SK-N-DZ (cell line): ENCODE measurements at regions not wholly inside any gene's neighbourhood (a gene's known extent, or its start where the extent isn't known, plus 50 kb on each side); places are given as distances from the start of the nearest gene placed in this dataset.

Experiments
- DNase-seq: peaks from one replicate; pipeline ENCODE4 v3.0.0-alpha.2; 2015; ENCODE audit warnings: low spot score

DNA sequence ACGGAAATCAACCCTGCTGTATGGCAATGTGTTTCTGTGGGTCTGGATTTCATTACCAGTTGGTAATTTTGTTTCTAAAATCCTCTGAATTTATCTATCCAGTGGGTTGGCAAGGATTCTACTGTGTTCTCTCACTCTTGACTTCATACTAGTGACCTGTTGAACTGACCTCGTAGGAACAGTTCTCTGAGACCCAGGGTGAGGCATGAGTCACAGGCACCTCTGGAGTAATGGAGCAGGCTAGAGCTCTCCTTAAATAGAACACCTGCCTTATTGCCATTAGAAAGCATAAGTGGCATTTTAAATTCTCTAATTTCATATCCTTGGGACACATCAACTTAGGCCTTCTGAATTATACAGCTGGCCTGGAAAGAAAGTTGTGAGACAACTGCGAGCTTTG lies 258.3 kb upstream of the NAV3 start:
- no peak for DNase-seq

DNA sequence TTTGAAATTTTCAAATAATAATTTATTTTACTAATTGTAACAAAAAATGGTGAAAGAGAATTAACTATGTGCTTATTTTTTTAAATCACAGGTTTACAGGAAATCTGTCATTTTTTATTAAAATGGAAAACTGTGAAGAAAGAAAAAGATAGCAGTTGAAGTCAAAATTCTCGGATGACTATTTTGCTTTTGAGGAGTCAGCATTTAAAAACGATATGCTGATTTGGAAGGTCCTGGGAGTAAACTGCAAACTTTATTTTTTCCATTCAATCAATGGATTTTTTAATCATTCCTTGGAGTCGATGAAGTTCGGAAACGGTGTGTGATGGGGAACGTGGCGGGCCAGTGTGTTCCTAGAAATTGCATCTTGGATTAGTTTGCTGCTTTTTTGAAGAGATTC lies 258.9 kb upstream of the NAV3 start:
- DNase-seq, result no peak

- DNase-seq, result no peak
Measured at GRCh38 chr12:77571127-77571526, 259.6 kb upstream of the NAV3 start.

- DNase-seq, result no peak
Measured at GRCh38 chr12:77569876-77570275, 260.8 kb upstream of the NAV3 start.

GRCh38 chr12:77560714-77561113 lies 270.0 kb upstream of the NAV3 start:
- no peak for DNase-seq

- peak; percentile 3 for DNase-seq
Measured at GRCh38 chr12:77559400-77560074, 271.2 kb upstream of the NAV3 start.

- no peak for DNase-seq
Measured at GRCh38 chr12:77555074-77555473, 275.6 kb upstream of the NAV3 start.

DNA sequence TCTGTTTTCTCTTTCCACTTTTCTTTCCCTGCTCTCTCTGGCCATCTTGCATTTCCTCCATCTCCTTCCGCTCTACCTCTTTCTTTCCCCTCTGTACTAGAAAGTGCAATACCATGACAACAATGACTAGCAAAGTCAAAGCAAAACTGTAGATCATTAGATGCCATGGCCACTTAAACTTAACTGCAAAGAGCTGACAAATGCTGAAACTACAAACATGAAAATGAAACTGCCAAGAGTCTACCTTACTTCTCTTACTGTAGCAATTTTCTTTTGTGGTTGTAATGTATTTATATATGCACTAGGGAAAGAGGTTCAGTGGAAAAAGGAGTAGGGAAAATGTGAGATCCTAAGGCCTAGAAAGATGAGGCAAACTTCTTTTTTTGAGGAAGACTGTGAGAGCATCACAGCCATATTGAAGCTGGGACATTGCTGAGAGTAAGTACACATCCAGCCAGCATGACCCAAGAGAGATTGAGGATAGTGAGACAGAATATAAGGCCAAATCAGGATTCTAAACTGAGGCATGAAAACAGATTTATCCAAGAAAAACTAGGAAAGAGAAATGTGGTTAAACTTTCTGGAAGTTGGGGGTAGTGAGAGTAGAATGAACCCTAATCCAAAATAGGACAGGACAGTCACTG lies 276.6 kb upstream of the NAV3 start:
- DNase-seq, result no peak

- DNase-seq, result no peak
Measured at GRCh38 chr12:77549383-77550128, 281.1 kb upstream of the NAV3 start.

DNA sequence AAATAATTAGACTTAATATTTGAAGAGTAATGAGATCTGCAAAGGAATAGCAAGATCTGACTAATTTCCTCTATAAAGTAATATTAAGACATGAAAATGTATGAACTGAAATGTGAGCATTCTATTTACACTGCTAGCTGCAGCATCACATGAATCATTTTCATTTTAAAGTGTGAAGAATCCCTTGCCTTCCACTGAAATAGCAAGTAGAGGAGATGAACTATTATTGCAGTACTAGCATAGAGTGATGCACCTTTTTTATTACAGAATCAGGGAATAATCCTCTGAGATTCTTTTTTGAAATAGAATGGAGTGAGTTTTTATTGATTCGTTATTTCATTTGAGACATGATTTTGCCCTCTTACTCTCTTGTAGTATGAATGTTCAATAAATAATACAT lies 281.9 kb upstream of the NAV3 start:
- no peak for DNase-seq

GRCh38 chr12:77540097-77540496 lies 290.6 kb upstream of the NAV3 start:
- no peak for DNase-seq

DNA sequence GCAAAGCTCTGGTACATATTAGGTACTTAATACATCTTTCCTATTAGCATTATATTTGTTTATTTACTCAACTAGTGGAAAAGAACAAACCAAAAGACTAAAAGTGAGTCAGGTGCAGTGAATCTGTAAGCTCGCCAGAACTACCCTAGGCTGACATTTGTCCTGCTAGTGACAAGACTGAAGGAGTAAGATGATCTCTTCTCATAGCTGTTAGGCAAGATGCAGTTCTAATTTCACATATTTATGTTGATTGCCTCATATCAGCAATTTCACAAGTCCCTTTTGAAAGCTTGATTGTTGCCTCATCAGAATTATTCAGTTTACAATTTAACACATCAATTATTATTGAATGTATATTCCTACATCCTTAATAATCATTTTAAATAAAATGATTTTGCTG lies 293.0 kb upstream of the NAV3 start:
- DNase-seq, result no peak

DNA sequence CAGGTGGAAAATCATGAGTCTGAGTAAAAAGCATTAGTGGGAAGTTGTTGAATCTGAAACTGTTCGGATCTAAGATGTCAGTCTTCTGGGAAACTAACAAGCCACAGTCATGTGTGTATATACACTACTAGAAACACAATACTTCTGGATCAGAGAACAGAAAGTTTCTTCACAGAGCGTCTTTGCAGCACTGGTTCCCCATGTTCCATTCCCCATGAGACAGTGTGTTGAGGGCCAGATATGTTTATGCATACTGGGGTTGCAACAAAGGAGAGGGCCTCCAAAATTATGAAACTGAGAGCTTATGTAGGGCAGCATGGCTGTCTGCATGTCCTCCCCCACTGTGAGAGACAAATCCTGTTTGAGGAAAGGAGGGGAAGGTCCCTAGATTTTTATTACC lies 295.0 kb upstream of the NAV3 start:
- DNase-seq, result no peak

DNA sequence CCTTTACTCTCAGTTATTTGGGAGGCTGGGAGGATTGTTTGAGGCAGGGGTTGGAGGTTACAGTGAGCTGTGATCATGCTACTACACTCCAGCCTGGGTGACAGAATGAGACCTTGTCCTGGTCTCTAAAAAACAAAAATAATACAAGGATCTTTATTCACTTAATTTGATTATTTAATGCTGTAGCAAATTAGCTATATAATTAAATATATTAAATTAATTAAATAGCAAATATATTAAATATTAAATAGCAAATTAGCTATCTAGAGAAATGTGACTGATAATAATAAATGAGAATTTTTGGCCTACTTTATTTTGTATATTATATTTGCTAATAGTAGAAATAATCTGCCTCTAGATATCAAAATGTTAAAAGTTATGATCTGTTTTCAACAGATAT lies 298.8 kb upstream of the NAV3 start:
- no peak for DNase-seq

DNA sequence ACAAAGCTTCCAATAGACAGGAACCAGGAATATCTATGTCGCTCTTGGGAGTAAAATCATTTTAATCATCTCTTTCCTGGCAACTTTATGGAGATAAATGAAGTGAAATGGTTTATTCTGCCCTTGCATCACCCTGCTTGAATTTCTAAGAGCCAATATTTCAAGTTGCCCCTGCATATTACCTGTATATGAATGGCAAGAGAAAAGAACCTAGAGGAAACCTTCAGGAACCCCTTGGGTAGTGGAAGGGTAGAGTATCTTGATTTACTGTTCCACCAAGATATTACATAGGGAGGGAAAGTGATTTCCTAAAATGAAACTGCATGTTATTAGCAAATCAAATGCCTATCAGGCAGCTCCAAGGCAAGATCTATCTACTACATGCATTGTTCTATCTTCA lies 308.4 kb upstream of the NAV3 start:
- DNase-seq, result no peak

DNA sequence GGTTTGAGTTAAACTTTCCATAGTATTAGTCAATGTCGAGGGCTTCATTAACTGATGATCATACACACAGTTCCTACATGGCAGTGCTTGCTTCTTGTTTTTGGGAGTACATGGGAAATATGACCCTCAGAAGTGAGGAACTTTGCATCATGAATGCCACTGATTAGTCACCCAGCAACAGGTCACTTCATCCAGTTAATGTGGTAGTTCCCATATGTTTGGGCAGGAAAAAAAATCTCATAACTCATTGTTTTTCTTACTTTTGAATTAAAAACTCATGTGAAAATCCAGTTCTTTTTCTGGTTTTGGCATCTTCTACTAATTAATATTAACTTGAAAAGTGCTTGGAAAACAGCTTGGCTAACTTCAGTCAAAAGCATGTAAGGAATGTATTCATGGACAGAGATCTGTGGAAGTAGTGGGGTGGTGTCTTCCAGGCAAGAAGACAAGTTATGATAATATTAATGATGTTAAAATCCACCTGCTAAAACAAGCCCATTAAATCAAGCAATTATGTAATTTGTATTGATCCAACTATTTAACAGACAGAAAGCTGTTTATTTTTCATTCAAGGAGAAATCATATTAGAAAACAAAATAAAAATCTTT lies 309.1 kb upstream of the NAV3 start:
- no peak for DNase-seq

DNA sequence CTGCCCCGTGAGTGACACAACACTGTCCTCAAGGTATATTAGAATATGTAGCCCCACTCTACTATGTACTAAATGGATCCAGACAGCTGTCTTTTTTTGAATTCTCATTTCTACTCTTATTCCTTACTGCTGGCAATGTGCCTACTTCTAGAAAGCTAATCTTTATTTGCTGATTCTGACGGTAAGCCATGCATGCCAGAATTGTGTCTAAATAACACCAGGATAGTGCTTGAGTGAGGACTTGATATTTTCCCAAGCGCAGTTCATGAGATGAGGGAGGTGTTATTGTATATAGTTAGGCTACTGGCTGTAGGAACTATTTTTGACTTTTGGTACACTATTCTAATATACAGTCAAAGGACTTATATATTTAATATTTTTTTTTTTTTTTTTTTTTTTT lies 316.2 kb upstream of the NAV3 start:
- no peak for DNase-seq

GRCh38 chr12:77510985-77511384 lies 319.7 kb upstream of the NAV3 start:
- no peak for DNase-seq

DNA sequence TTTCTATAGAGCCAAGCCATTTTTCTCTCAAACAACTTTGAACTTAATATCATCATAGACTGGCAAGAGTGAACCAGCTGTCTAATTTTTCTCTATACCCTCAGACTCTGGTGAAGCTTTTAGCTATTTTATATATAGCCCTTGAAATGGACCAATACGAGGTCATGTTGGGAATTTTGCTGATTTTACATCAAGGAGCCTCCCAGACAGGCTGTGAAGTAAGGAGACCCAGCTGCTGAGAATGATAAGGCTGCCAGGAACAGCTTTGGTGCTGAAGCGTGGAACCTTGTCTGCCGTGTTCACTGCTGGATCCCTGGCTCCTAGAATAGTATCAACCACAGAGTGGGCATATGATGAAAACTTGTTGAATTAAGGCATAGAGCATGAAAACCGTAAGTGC lies 326.2 kb upstream of the NAV3 start:
- no peak for DNase-seq

DNA sequence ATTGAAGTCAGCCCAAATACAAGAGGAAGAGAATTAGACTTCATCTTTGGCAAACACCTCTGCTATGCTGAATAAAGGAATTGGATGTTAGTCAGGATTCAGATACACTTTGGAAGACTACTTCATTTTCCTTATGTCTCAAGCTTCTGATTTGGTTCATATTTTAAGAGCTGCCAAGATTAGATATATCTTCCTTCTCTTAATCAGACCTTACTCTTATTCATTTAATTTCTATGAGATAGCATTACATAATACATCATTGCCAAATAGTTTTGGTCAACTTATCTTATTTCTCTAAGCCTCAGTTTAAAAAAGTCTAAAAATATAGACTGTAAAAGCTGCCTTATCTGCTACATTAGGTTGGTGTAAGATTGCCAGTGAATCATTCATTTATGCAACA lies 330.6 kb upstream of the NAV3 start:
- DNase-seq, result no peak

DNA sequence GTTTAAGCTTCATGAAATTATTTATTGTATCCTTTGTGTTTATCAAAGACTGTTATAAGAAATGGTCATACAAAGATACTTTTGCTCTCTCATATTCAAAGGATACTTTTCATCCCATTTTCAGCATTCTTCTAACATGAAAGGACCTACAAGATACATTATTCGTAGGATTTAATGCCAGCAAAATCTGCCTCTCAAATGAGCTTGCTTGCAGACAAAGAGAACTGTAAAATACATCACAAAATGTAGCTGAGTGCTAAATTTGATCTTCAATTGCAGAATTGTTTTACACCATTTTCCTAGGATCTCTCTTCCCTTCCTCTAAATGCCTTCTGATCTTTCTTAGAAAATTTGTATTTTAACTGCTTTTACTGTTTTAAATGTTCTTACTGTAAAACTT lies 333.0 kb upstream of the NAV3 start:
- no peak for DNase-seq

DNA sequence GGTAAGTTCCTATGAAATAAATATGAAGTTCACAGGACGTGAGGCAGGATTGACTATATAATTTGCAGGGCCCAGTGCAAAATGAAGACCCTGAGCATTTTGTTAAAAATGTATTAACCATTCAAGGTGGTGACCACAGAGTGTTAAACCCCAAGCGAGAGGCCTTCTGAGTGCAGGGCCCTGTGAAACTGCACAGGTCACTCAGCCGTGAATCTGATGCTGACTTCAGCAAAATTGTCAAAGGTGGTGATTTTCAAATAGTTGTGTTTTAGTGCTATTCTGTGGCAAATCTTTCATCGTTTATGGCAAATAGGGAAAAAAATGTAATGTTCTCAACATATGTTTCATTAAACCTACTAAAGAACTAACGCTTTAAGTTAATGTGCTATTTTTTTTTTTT lies 334.0 kb upstream of the NAV3 start:
- DNase-seq, result no peak

DNA sequence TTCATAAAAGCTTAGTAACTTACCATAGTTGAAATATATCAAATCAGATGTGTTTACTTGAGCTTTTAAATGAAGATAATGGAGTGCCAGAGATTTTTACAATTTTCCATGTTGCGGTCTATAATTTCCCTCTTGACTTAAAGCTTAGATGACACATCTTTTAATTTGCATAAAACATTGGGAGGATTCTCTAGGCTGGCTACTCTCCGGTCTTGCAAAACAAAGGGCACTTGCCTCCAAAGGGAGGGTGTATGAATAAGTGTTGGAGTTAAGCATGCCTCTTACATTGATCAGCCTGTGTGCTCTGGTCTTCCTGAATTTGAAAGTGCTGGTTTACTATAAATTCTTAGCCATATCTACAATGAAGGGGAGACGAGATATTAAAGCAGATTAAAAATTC lies 336.4 kb upstream of the NAV3 start:
- DNase-seq, result no peak
